HUES64 (cell line): ENCODE measurements at regions not wholly inside any gene's neighbourhood (a gene's known extent, or its start where the extent isn't known, plus 50 kb on each side); places are given as distances from the start of the nearest gene placed in this dataset.

Source experiments
- H3K27ac ChIP-seq: 2 replicates; pipeline ENCODE4 v1.7.0; 2013; ENCODE audit warnings: low read depth, low read length, inconsistent platforms
- H3K27me3 ChIP-seq: 2 replicates; pipeline ENCODE4 v1.6.1; 2013; ENCODE audit warnings: mild to moderate bottlenecking, low read length; ENCODE audit not compliant: insufficient read depth
- H3K36me3 ChIP-seq: 2 replicates; pipeline ENCODE4 v1.6.1; 2013; ENCODE audit warnings: mild to moderate bottlenecking, low read length; ENCODE audit not compliant: insufficient read depth
- H3K4me1 ChIP-seq: 2 replicates; pipeline ENCODE4 v1.6.1; 2013; ENCODE audit warnings: mild to moderate bottlenecking, low read length, moderate library complexity; ENCODE audit not compliant: insufficient read depth
- H3K4me3 ChIP-seq: 2 replicates; pipeline ENCODE4 v1.5.1; 2013; ENCODE audit warnings: mild to moderate bottlenecking, low read length, moderate library complexity
- H3K9ac ChIP-seq: 2 replicates; pipeline ENCODE4 v1.6.1; 2013; ENCODE audit warnings: mild to moderate bottlenecking, low read depth, low read length
- H3K9me3 ChIP-seq: 2 replicates; pipeline ENCODE4 v1.6.1; 2013; ENCODE audit warnings: low read depth, low read length; ENCODE audit not compliant: insufficient read depth
- WGBS: fragments of 150-250, 120-280 bp; methylation state at CpG from one replicate; pipeline ENCODE4 v1.1.7; 2013; ENCODE audit warnings: missing lambda C conversion rate; 5-methylcytosine and 5-hydroxymethylcytosine counted together

- H3K4me3 ChIP-seq, result no peak overlapping the region
- H3K9me3 ChIP-seq, result no peaks in the 10 kb centered on the region
- no peaks in the 10 kb centered on the region for H3K36me3 ChIP-seq
- no peaks in the 10 kb centered on the region for H3K27me3 ChIP-seq
- no peak overlapping the region for H3K9ac ChIP-seq
- WGBS, result 91% methylated on average over 4 of the region's 4 CpGs
- H3K27ac ChIP-seq, result no peak overlapping the region
- H3K4me1 ChIP-seq, result no peaks in the 10 kb centered on the region
These were observed 249.8 kb upstream of the PMEPA1 start for GRCh38 chr20:57959589-57959988.

GRCh38 chr20:57959018-57959417, 249.2 kb upstream of the PMEPA1 start:
- H3K4me3 ChIP-seq, result no peak overlapping the region
- no peaks in the 10 kb centered on the region for H3K4me1 ChIP-seq
- no peak overlapping the region for H3K9ac ChIP-seq
- H3K9me3 ChIP-seq, result no peaks in the 10 kb centered on the region
- H3K27me3 ChIP-seq, result no peaks in the 10 kb centered on the region
- no peak overlapping the region for H3K27ac ChIP-seq
- no peaks in the 10 kb centered on the region for H3K36me3 ChIP-seq
- WGBS, result 91% methylated on average over 12 of the region's 12 CpGs

- H3K36me3 ChIP-seq, result no peaks in the 10 kb centered on the region
- no peak overlapping the region for H3K4me3 ChIP-seq
- H3K27me3 ChIP-seq, result no peaks in the 10 kb centered on the region
- 92% methylated on average over 2 of the region's 3 CpGs for WGBS
- no peak overlapping the region for H3K9ac ChIP-seq
- H3K9me3 ChIP-seq, result no peaks in the 10 kb centered on the region
- H3K27ac ChIP-seq, result no peak overlapping the region
- H3K4me1 ChIP-seq, result no peaks in the 10 kb centered on the region
These were observed 248.2 kb upstream of the PMEPA1 start for GRCh38 chr20:57958050-57958420.

- H3K36me3 ChIP-seq, result no peaks in the 10 kb centered on the region
- H3K27ac ChIP-seq, result no peak overlapping the region
- no peak overlapping the region for H3K9ac ChIP-seq
- WGBS, result 88% methylated on average over 9 of the region's 10 CpGs
- no peaks in the 10 kb centered on the region for H3K4me1 ChIP-seq
- no peaks in the 10 kb centered on the region for H3K27me3 ChIP-seq
- H3K9me3 ChIP-seq, result no peaks in the 10 kb centered on the region
- H3K4me3 ChIP-seq, result no peak overlapping the region
These were observed 247.7 kb upstream of the PMEPA1 start for GRCh38 chr20:57957411-57958049.

- Histone ChIP-seq H3K27me3 (no peaks in the 10 kb centered on the region), H3K9me3 (no peaks in the 10 kb centered on the region), H3K9ac (no peak overlapping the region), H3K4me1 (no peaks in the 10 kb centered on the region), H3K4me3 (no peak overlapping the region), H3K27ac (no peak overlapping the region), H3K36me3 (no peaks in the 10 kb centered on the region)
- WGBS, result 74% methylated on average over 4 of the region's 4 CpGs
These were observed 243.8 kb upstream of the PMEPA1 start for GRCh38 chr20:57953638-57954037.

GRCh38 chr20:57952136-57952535, 242.3 kb upstream of the PMEPA1 start:
- H3K9ac ChIP-seq, result no peak overlapping the region
- H3K4me1 ChIP-seq, result no peaks in the 10 kb centered on the region
- H3K27ac ChIP-seq, result no peak overlapping the region
- no peaks in the 10 kb centered on the region for H3K9me3 ChIP-seq
- H3K27me3 ChIP-seq, result no peaks in the 10 kb centered on the region
- WGBS, result 92% methylated on average over 1 of the region's 1 CpG
- no peaks in the 10 kb centered on the region for H3K36me3 ChIP-seq
- no peak overlapping the region for H3K4me3 ChIP-seq

GRCh38 chr20:57951549-57951948, 241.7 kb upstream of the PMEPA1 start:
- H3K4me1 ChIP-seq, result no peaks in the 10 kb centered on the region
- H3K27ac ChIP-seq, result no peak overlapping the region
- H3K27me3 ChIP-seq, result no peaks in the 10 kb centered on the region
- 91% methylated on average over 3 of the region's 3 CpGs for WGBS
- H3K9ac ChIP-seq, result no peak overlapping the region
- no peaks in the 10 kb centered on the region for H3K36me3 ChIP-seq
- H3K9me3 ChIP-seq, result no peaks in the 10 kb centered on the region
- H3K4me3 ChIP-seq, result no peak overlapping the region

GRCh38 chr20:57950764-57951485, 241.1 kb upstream of the PMEPA1 start:
- Histone ChIP-seq H3K36me3 (no peaks in the 10 kb centered on the region), H3K9ac (no peak overlapping the region), H3K9me3 (no peaks in the 10 kb centered on the region), H3K27ac (no peak overlapping the region), H3K4me3 (no peak overlapping the region), H3K4me1 (no peaks in the 10 kb centered on the region), H3K27me3 (no peaks in the 10 kb centered on the region)
- 89% methylated on average over 14 of the region's 14 CpGs for WGBS

- no peaks in the 10 kb centered on the region for H3K4me1 ChIP-seq
- H3K9ac ChIP-seq, result no peak overlapping the region
- H3K9me3 ChIP-seq, result no peaks in the 10 kb centered on the region
- H3K36me3 ChIP-seq, result no peaks in the 10 kb centered on the region
- H3K27ac ChIP-seq, result no peak overlapping the region
- H3K27me3 ChIP-seq, result no peaks in the 10 kb centered on the region
- H3K4me3 ChIP-seq, result no peak overlapping the region
- 97% methylated on average over 9 of the region's 9 CpGs for WGBS
These were observed 238.6 kb upstream of the PMEPA1 start for GRCh38 chr20:57948180-57948955.

- Histone ChIP-seq H3K4me1 (no peaks in the 10 kb centered on the region), H3K36me3 (no peaks in the 10 kb centered on the region), H3K9me3 (no peaks in the 10 kb centered on the region), H3K4me3 (no peak overlapping the region), H3K9ac (no peak overlapping the region), H3K27ac (no peak overlapping the region), H3K27me3 (no peaks in the 10 kb centered on the region)
- 96% methylated on average over 16 of the region's 16 CpGs for WGBS
These were observed 237.8 kb upstream of the PMEPA1 start for GRCh38 chr20:57947421-57948179.
